Fibroblast of lung (primary cell): ENCODE measurements at regions not wholly inside any gene's neighbourhood (a gene's known extent, or its start where the extent isn't known, plus 50 kb on each side); places are given as distances from the start of the nearest gene placed in this dataset.

ENCODE experiments used
- DNase-seq, 2 donors: peaks; one replicate each; pipeline versions ENCODE4 v3.0.0 to v3.0.0-alpha.2; 2010; ENCODE audit warnings: low read depth in 2 of 2
- H2AFZ ChIP-seq: 2 replicates; pipeline ENCODE4 v1.5.1; 2012; ENCODE audit warnings: low read length, control low read depth, inconsistent platforms
- H3K27ac ChIP-seq: 2 replicates; pipeline ENCODE4 v1.5.1; 2011; ENCODE audit warnings: low read length, control low read depth; ENCODE audit not compliant: insufficient read depth
- H3K27me3 ChIP-seq: 2 replicates; pipeline ENCODE4 v1.5.1; 2011; ENCODE audit warnings: mild to moderate bottlenecking, low read length; ENCODE audit not compliant: control insufficient read depth, insufficient read depth
- H3K36me3 ChIP-seq: 2 replicates; pipeline ENCODE4 v1.5.1; 2011; ENCODE audit warnings: low read length; ENCODE audit not compliant: control insufficient read depth, insufficient read depth
- H3K4me1 ChIP-seq: 2 replicates; pipeline ENCODE4 v1.5.1; 2011; ENCODE audit warnings: low read length; ENCODE audit not compliant: control insufficient read depth, insufficient read depth; ENCODE audit errors: extremely low read depth
- H3K4me2 ChIP-seq: 2 replicates; pipeline ENCODE4 v1.5.1; 2011; ENCODE audit warnings: low read length, control low read depth; ENCODE audit not compliant: insufficient read depth; ENCODE audit errors: extremely low read depth
- H3K4me3 ChIP-seq, 4 experiments: fragments of 200-600 bp in 1 of 4; sonication (generic) in 1 of 4; replicated peaks in 1 of 4; 2 replicates each; pipeline ENCODE4 v1.5.1; 2011 to 2016; ENCODE audit warnings: low read length in 4 of 4, low read depth in 3 of 4, mild to moderate bottlenecking in 3 of 4, control low read depth in 2 of 4, inconsistent platforms in 1 of 4, mixed read lengths in 1 of 4; ENCODE audit not compliant: insufficient read depth in 1 of 4; ENCODE audit errors: control extremely low read depth in 1 of 4
- H3K79me2 ChIP-seq: 2 replicates; pipeline ENCODE4 v1.5.1; 2012; ENCODE audit warnings: mild to moderate bottlenecking, low read length, inconsistent platforms; ENCODE audit not compliant: control insufficient read depth, insufficient read depth
- H3K9ac ChIP-seq: 2 replicates; pipeline ENCODE4 v1.5.1; 2011; ENCODE audit warnings: mild to moderate bottlenecking, low read length, control low read depth; ENCODE audit not compliant: insufficient read depth
- H3K9me3 ChIP-seq: 2 replicates; pipeline ENCODE4 v1.5.1; 2012; ENCODE audit warnings: low read depth, low read length; ENCODE audit not compliant: control insufficient read depth, insufficient read depth
- H4K20me1 ChIP-seq: 2 replicates; pipeline ENCODE4 v1.5.1; 2011; ENCODE audit warnings: low read length; ENCODE audit not compliant: control insufficient read depth, insufficient read depth; ENCODE audit errors: extremely low read depth
- EZH2 ChIP-seq: IDR thresholded peaks from 2 replicates; pipeline ENCODE4 v1.5.1; 2012; ENCODE audit warnings: low read length, control low read depth, mild to moderate bottlenecking; ENCODE audit errors: missing control alignments
- TF ChIP-seq, protein P1 (sequence below), 2 donors: IDR thresholded peaks in 1 of 2; conservative IDR thresholded peaks in 1 of 2; 1 replicate in 1 of 2; 2 replicates in 1 of 2; pipeline ENCODE4 v1.5.1; 2011 to 2012; ENCODE audit warnings: low read length in 2 of 2, control low read depth in 1 of 2, inconsistent platforms in 1 of 2, low read depth in 1 of 2, mild to moderate bottlenecking in 1 of 2

- no peak overlapping the region for H3K4me2 ChIP-seq
- no peaks in the 10 kb centered on the region for H3K27me3 ChIP-seq
- H4K20me1 ChIP-seq, result no peaks in the 10 kb centered on the region
- no peak overlapping the region for H3K9ac ChIP-seq
- H3K79me2 ChIP-seq, result no peaks in the 10 kb centered on the region
- no peak overlapping the region for H2AFZ ChIP-seq
- H3K27ac ChIP-seq, result no peak overlapping the region
- no peaks in the 10 kb centered on the region for H3K4me1 ChIP-seq
- TF ChIP-seq EZH2, result no peak
- TF ChIP-seq, protein P1, sequence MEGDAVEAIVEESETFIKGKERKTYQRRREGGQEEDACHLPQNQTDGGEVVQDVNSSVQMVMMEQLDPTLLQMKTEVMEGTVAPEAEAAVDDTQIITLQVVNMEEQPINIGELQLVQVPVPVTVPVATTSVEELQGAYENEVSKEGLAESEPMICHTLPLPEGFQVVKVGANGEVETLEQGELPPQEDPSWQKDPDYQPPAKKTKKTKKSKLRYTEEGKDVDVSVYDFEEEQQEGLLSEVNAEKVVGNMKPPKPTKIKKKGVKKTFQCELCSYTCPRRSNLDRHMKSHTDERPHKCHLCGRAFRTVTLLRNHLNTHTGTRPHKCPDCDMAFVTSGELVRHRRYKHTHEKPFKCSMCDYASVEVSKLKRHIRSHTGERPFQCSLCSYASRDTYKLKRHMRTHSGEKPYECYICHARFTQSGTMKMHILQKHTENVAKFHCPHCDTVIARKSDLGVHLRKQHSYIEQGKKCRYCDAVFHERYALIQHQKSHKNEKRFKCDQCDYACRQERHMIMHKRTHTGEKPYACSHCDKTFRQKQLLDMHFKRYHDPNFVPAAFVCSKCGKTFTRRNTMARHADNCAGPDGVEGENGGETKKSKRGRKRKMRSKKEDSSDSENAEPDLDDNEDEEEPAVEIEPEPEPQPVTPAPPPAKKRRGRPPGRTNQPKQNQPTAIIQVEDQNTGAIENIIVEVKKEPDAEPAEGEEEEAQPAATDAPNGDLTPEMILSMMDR (conservative IDR thresholded peaks at IDR 0.05 in 1 of 2, IDR thresholded peaks at IDR 0.05 in 1 of 2; ENCODE audit: low read depth in 1 of 2, low read length in 2 of 2), result no peak
- no peaks in the 10 kb centered on the region for H3K36me3 ChIP-seq
- H3K9me3 ChIP-seq, result no peaks in the 10 kb centered on the region
- no peak for DNase-seq
- H3K4me3 ChIP-seq, result no peak overlapping the region
Measured at GRCh38 chr1:80385650-80386049, 1379.1 kb upstream of the ADGRL4 start.

DNA sequence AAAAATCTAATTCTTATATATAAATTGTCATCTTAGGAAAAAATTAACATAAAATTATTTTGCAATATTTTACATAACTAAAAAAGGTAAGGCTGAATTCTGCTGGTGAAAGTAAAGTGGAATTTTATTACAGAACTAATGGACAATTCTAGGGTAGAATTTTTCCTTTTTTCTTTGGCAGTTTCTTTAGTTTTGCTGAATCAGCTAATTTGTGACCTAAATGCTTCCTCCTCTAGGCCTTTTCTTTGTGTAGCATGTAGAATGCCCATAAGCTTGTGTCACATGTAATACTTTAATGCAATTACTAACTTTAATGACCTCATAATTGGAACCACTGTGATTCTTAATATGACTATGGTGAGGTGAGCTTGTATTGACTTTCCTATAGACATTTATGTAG lies 1378.4 kb upstream of the ADGRL4 start:
- H3K27ac ChIP-seq, result no peak overlapping the region
- no peak overlapping the region for H3K4me2 ChIP-seq
- TF ChIP-seq EZH2, result no peak
- TF ChIP-seq, protein P1 (conservative IDR thresholded peaks at IDR 0.05 in 1 of 2, IDR thresholded peaks at IDR 0.05 in 1 of 2; ENCODE audit: low read depth in 1 of 2, low read length in 2 of 2), result no peak
- no peaks in the 10 kb centered on the region for H3K79me2 ChIP-seq
- H3K27me3 ChIP-seq, result no peaks in the 10 kb centered on the region
- H3K36me3 ChIP-seq, result no peaks in the 10 kb centered on the region
- no peaks in the 10 kb centered on the region for H3K4me1 ChIP-seq
- H3K4me3 ChIP-seq, result no peak overlapping the region
- no peaks in the 10 kb centered on the region for H3K9me3 ChIP-seq
- no peaks in the 10 kb centered on the region for H4K20me1 ChIP-seq
- no peak for DNase-seq
- no peak overlapping the region for H3K9ac ChIP-seq
- no peak overlapping the region for H2AFZ ChIP-seq

DNA sequence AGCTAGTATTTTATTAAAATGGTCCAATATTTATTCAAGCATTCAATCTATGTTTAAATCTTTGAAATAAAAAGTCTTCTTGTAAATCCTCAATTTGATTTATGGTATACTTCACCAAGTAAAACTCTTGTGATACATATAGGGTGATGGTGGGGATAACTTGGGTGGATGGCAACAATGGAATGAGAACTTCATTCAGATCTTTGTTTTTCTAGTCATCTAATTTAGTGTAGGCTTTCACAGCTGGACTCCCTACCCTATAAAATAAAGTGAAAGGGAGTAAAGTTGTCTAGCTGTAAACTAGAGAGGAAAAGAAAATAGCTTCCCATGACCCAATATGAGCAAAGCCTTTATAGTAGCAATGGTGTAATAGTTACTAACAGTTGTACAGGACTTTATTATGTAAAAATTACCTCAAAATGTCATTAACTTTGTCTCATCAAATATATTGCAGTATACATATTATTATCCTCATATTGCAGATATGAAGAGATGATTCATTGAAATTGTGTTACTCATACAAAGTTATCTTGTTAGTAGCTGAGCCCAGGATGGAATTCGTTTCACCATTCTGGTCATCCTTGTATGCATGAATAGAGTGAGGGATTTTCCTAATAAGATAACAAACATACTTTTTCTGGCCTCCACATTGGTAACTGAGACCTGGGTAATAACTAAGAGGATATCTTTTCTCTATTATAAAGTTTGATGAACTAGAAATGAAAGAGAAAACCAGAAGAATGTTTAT lies 1377.7 kb upstream of the ADGRL4 start:
- no peaks in the 10 kb centered on the region for H4K20me1 ChIP-seq
- H3K4me2 ChIP-seq, result no peak overlapping the region
- no peaks in the 10 kb centered on the region for H3K36me3 ChIP-seq
- H3K27ac ChIP-seq, result no peak overlapping the region
- TF ChIP-seq, protein P1 (conservative IDR thresholded peaks at IDR 0.05 in 1 of 2, IDR thresholded peaks at IDR 0.05 in 1 of 2; ENCODE audit: low read depth in 1 of 2, low read length in 2 of 2), result no peak
- no peak for TF ChIP-seq EZH2
- no peaks in the 10 kb centered on the region for H3K27me3 ChIP-seq
- H3K4me3 ChIP-seq, result no peak overlapping the region
- no peaks in the 10 kb centered on the region for H3K9me3 ChIP-seq
- no peaks in the 10 kb centered on the region for H3K4me1 ChIP-seq
- peak; percentile 2 to 28 for DNase-seq
- H2AFZ ChIP-seq, result no peak overlapping the region
- no peaks in the 10 kb centered on the region for H3K79me2 ChIP-seq
- no peak overlapping the region for H3K9ac ChIP-seq
